ENCODE measurements at regions not wholly inside any gene's neighbourhood (a gene's known extent, or its start where the extent isn't known, plus 50 kb on each side); places are given as distances from the start of the nearest gene placed in this dataset.

DNA sequence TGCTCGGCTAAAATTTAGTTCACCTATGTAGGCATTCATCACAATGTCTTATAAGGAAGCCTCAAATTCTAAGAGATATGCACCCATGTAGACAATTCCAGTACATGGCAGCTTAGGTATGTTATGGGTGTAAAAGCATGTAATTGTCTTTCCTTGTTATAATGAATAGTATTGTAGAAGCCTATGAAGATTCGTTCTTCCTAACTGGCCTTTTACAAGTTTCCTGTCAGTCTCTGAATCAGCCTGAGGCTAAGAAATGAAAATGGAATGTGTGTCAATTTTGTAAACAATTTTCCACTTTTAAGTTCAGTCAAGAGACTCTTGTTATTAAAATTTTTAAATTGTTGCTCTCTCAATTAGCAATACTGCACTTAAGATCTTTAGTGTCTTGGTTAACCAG is 189.9 kb upstream of the GALNT5 start (continued):
- no peak for TF ChIP-seq NANOG (IDR thresholded peaks at IDR 0.05; ENCODE audit: borderline replicate concordance)
- TF ChIP-seq, protein P1, sequence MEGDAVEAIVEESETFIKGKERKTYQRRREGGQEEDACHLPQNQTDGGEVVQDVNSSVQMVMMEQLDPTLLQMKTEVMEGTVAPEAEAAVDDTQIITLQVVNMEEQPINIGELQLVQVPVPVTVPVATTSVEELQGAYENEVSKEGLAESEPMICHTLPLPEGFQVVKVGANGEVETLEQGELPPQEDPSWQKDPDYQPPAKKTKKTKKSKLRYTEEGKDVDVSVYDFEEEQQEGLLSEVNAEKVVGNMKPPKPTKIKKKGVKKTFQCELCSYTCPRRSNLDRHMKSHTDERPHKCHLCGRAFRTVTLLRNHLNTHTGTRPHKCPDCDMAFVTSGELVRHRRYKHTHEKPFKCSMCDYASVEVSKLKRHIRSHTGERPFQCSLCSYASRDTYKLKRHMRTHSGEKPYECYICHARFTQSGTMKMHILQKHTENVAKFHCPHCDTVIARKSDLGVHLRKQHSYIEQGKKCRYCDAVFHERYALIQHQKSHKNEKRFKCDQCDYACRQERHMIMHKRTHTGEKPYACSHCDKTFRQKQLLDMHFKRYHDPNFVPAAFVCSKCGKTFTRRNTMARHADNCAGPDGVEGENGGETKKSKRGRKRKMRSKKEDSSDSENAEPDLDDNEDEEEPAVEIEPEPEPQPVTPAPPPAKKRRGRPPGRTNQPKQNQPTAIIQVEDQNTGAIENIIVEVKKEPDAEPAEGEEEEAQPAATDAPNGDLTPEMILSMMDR (conservative IDR thresholded peaks at IDR 0.05; ENCODE audit: low read depth in 2 of 2), result no peak
- TF ChIP-seq, protein P2, sequence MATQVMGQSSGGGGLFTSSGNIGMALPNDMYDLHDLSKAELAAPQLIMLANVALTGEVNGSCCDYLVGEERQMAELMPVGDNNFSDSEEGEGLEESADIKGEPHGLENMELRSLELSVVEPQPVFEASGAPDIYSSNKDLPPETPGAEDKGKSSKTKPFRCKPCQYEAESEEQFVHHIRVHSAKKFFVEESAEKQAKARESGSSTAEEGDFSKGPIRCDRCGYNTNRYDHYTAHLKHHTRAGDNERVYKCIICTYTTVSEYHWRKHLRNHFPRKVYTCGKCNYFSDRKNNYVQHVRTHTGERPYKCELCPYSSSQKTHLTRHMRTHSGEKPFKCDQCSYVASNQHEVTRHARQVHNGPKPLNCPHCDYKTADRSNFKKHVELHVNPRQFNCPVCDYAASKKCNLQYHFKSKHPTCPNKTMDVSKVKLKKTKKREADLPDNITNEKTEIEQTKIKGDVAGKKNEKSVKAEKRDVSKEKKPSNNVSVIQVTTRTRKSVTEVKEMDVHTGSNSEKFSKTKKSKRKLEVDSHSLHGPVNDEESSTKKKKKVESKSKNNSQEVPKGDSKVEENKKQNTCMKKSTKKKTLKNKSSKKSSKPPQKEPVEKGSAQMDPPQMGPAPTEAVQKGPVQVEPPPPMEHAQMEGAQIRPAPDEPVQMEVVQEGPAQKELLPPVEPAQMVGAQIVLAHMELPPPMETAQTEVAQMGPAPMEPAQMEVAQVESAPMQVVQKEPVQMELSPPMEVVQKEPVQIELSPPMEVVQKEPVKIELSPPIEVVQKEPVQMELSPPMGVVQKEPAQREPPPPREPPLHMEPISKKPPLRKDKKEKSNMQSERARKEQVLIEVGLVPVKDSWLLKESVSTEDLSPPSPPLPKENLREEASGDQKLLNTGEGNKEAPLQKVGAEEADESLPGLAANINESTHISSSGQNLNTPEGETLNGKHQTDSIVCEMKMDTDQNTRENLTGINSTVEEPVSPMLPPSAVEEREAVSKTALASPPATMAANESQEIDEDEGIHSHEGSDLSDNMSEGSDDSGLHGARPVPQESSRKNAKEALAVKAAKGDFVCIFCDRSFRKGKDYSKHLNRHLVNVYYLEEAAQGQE (IDR thresholded peaks at IDR 0.05; ENCODE audit: unreplicated experiment), result no peak
- no peak for TF ChIP-seq EZH2 (IDR thresholded peaks at IDR 0.05; ENCODE audit: low read depth, unreplicated experiment)

DNA sequence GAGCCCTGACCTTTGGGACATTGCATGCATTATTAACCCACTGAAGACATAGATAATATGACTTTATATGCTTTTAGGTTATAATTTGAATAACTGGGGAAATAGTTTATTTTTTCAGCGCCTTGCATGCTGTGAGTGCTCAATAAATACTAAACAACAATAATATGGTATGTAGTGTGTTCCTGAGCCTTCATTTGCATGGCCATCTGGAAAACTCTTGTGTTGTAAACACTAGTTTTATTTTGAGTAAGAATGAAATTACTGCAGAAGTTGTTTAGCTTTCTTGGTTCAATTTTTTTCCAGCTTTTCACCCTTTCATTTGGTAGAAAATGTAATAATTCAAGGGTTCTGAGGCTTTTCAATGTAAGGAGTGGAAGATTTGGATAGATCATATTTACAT is 189.3 kb upstream of the GALNT5 start:
- peaks cover 5% of the 10 kb centered on the region; the same call in 1 of the 3 replicates for H3K9me3 Mint-ChIP-seq
- no peaks in the 10 kb centered on the region for H3K36me3 Mint-ChIP-seq (ENCODE audit: low read depth)
- Histone ChIP-seq H3K27ac (ENCODE audit: low read depth) (no peak overlapping the region), H4K20me1 (replicated peaks; ENCODE audit: insufficient read depth) (no peaks in the 10 kb centered on the region), H3K36me3 (ENCODE audit: insufficient read depth) (no peaks in the 10 kb centered on the region), H3F3A (replicated peaks; ENCODE audit: low read depth) (no peaks in the 10 kb centered on the region), H2AFZ (no peak overlapping the region), H3K27me3 (ENCODE audit: insufficient read depth) (no peaks in the 10 kb centered on the region), H3K9me2 (ENCODE audit: insufficient read depth) (no peaks in the 10 kb centered on the region; the same call in 1 of the 2 replicates), H3K4me2 (no peak overlapping the region), H3K4me3 (no peak overlapping the region), H3K79me2 (replicated peaks; ENCODE audit: insufficient read depth) (no peaks in the 10 kb centered on the region), H3K4me1 (ENCODE audit: insufficient read depth) (no peaks in the 10 kb centered on the region)
- no peak overlapping the region for H3K27ac Mint-ChIP-seq
- no peak for ATAC-seq
- no peak overlapping the region for H3K4me3 Mint-ChIP-seq
- peaks cover 2% of the 10 kb centered on the region for H3K27me3 Mint-ChIP-seq (ENCODE audit: insufficient read depth, low read depth, poor library complexity)
- DNase-seq (ENCODE audit: low spot score), result no peak
- H3K4me1 Mint-ChIP-seq, result no peaks in the 10 kb centered on the region
- TF ChIP-seq ZNF331 (CRISPR knock-in tag; IDR thresholded peaks at IDR 0.05; ENCODE audit: low read depth), result no peak
- TF ChIP-seq EZH2 (IDR thresholded peaks at IDR 0.05; ENCODE audit: low read depth, unreplicated experiment), result no peak
- TF ChIP-seq, protein P3, sequence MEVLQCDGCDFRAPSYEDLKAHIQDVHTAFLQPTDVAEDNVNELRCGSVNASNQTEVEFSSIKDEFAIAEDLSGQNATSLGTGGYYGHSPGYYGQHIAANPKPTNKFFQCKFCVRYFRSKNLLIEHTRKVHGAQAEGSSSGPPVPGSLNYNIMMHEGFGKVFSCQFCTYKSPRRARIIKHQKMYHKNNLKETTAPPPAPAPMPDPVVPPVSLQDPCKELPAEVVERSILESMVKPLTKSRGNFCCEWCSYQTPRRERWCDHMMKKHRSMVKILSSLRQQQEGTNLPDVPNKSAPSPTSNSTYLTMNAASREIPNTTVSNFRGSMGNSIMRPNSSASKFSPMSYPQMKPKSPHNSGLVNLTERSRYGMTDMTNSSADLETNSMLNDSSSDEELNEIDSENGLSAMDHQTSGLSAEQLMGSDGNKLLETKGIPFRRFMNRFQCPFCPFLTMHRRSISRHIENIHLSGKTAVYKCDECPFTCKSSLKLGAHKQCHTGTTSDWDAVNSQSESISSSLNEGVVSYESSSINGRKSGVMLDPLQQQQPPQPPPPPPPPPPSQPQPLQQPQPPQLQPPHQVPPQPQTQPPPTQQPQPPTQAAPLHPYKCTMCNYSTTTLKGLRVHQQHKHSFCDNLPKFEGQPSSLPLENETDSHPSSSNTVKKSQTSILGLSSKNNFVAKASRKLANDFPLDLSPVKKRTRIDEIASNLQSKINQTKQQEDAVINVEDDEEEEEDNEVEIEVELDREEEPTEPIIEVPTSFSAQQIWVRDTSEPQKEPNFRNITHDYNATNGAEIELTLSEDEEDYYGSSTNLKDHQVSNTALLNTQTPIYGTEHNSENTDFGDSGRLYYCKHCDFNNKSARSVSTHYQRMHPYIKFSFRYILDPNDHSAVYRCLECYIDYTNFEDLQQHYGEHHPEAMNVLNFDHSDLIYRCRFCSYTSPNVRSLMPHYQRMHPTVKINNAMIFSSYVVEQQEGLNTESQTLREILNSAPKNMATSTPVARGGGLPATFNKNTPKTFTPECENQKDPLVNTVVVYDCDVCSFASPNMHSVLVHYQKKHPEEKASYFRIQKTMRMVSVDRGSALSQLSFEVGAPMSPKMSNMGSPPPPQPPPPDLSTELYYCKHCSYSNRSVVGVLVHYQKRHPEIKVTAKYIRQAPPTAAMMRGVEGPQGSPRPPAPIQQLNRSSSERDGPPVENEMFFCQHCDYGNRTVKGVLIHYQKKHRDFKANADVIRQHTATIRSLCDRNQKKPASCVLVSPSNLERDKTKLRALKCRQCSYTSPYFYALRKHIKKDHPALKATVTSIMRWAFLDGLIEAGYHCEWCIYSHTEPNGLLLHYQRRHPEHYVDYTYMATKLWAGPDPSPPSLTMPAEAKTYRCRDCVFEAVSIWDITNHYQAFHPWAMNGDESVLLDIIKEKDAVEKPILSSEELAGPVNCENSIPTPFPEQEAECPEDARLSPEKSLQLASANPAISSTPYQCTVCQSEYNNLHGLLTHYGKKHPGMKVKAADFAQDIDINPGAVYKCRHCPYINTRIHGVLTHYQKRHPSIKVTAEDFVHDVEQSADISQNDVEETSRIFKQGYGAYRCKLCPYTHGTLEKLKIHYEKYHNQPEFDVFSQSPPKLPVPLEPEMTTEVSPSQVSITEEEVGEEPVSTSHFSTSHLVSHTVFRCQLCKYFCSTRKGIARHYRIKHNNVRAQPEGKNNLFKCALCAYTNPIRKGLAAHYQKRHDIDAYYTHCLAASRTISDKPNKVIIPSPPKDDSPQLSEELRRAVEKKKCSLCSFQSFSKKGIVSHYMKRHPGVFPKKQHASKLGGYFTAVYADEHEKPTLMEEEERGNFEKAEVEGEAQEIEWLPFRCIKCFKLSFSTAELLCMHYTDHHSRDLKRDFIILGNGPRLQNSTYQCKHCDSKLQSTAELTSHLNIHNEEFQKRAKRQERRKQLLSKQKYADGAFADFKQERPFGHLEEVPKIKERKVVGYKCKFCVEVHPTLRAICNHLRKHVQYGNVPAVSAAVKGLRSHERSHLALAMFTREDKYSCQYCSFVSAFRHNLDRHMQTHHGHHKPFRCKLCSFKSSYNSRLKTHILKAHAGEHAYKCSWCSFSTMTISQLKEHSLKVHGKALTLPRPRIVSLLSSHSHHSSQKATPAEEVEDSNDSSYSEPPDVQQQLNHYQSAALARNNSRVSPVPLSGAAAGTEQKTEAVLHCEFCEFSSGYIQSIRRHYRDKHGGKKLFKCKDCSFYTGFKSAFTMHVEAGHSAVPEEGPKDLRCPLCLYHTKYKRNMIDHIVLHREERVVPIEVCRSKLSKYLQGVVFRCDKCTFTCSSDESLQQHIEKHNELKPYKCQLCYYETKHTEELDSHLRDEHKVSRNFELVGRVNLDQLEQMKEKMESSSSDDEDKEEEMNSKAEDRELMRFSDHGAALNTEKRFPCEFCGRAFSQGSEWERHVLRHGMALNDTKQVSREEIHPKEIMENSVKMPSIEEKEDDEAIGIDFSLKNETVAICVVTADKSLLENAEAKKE (CRISPR knock-in tag; IDR thresholded peaks at IDR 0.05), result no peak
- TF ChIP-seq, protein P2 (IDR thresholded peaks at IDR 0.05; ENCODE audit: unreplicated experiment), result no peak
- no peak for TF ChIP-seq POLR2AphosphoS5 (IDR thresholded peaks at IDR 0.05; ENCODE audit: low read depth)
- no peak for TF ChIP-seq STAT1 (IDR thresholded peaks at IDR 0.05; ENCODE audit: unreplicated experiment)
- no peak for TF ChIP-seq EZH2phosphoT487 (IDR thresholded peaks at IDR 0.05; ENCODE audit: unreplicated experiment)
- no peak for TF ChIP-seq ZNF114 (CRISPR knock-in tag; IDR thresholded peaks at IDR 0.05)
- no peak for TF ChIP-seq NANOG (IDR thresholded peaks at IDR 0.05; ENCODE audit: borderline replicate concordance)
